AG08396 (cell line): ENCODE measurements at regions not wholly inside any gene's neighbourhood (a gene's known extent, or its start where the extent isn't known, plus 50 kb on each side); places are given as distances from the start of the nearest gene placed in this dataset.
A peak's percentile ranks its signal among the peaks of the same experiment; 100 is the strongest.

Source experiments
- DNase-seq: peaks from one replicate; pipeline ENCODE4 v3.0.0; 2012; ENCODE audit warnings: low spot score, mixed read lengths

DNA sequence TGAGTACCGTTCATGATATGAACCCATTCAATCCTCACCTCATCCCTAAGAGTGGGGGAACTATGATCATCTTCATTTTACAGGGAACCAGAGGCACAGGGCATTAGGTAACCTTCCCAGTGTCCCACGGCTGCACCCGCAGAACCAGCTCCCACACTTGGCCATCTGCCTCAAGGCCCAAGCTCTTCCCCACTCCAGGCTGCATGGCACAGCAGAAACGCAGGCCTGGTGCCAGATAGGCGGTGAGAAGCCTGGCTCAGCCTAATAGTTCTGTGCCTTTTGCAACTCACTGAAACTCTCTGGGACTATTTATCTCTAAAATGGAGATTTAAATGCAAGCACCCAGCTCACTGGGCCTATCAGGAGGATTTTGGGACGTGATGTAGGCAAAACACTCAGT lies 90.8 kb upstream of the ZNF618 start:
- no peak for DNase-seq

DNA sequence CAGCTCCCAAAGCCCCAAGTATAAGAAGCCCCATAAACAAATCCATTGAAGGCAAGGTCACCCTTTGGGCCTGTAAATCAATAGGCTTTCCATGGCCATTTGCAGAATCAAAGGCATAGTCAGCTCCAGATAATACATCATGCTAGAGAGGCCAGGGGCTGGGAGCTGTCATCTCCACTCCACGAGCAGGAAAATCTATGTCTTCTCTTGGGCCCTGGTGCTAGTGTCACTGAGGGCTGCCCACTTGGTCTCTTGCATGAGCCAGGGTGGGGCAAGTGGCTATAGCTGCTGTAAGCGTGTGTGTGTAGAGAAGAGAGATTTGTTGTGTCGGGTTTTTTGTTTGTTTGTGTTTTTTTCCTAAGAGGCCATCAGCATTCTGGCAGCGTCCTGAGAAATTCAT lies 90.0 kb upstream of the ZNF618 start:
- DNase-seq: no peak

DNA sequence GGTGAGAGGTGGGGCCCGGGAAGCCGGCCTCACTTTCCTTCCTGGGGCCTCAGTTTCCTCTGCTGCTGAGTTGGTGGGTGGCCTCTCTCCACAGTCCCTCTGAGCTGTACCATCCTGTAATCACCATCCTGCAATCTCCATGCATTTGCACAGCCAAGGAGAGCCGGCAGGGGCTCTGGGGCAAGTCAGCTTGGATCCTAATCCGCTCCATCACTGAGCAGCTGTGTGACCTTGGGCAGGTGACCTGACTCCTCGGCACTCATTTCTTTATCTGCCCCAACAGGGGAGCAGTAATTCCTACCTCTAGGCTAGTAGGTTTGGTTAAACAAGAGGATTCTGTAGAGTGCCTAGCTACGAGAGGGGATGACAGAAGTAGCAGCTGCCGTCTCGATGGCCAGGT lies 88.2 kb upstream of the ZNF618 start:
- no peak for DNase-seq

DNA sequence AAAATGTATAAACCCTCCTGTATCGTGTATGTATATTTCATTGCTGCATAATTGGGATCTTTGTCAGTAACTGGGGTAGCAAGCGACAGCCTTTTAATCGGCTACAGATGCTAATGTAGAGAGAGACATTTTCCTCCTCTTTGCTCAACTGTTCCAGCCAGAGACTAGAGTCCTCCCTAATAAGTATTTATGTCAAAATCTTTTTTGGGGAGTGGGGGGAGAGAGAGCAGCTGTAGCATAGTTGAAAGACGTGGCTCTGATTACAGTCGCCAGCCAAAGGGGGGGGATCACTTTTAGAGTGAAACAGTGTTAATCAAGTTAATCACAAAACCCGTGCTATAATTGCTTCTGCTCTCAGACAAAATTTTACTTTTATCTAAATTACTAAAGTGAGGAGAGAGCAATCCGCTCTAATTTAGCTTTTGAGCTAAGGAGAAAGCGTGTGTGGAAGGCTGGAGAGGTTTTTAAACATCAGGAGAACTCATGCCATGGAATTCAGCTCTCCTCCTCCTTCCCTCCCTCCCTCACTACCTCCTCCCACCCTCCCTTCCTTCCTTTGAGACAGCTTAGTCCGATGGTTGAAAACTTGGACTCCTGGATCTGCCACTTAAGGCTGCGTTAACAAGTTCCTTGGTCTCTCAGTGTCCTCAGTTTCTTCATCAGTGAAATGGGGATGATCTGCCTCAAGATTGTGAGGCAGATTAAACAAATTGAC lies 87.3 kb upstream of the ZNF618 start:
- no peak for DNase-seq

DNA sequence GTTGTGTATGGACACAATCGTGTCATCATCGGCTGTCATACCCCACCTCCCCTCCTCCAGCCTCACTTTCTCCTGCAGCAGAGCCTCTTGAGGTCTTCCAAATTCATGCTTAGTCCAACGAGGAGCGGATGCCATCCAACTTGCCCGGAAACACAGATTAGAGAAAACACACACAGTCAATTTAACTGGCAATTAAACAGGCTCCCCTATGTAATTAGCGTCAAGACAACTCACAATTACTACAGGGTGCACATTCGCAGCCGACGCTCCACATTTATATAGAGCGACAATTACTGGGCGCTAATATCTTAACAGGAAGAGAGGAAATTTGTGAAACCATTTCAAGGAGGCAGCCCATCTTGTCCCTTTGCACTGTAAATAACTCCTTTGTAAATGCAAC lies 86.0 kb upstream of the ZNF618 start:
- no peak for DNase-seq

DNA sequence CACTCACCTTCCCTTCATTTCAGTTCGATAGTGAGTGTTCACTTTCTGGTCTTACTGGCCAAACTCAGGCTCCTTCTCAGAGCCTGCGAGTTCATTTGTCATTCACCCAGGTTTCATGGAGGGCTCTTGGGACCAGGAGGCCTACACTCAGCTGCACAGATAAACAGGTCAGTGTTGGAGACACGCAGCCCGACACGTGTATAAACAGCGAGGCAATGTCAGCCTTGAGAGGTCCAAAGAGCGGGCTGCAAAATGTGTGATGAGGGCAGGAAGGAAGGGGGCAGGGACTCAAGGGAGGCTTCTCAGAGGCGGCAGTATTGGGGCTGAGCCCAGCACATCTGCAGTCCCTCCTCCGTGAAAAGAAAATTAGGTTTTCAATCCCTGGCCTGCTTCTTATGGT lies 82.6 kb upstream of the ZNF618 start:
- no peak for DNase-seq

DNA sequence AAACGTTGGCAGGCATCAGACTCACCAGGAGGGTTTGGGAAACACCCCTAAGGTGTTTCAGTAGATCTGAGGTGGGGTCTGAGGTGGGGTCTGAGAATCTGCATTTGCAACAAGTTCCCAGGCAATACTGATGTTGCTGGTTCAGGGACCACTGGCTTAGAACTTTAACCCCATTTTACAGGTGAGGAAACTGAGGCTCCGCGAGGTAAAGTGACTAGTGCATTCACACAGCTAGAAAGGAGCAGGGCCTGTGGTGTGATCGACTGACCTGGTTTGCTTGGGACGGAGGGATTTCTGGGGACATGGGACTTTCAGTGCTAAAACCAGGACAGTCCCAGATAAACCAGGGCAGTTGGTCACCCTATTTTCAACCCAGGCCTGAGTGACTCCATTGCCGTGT lies 81.4 kb upstream of the ZNF618 start:
- DNase-seq: no peak

DNA sequence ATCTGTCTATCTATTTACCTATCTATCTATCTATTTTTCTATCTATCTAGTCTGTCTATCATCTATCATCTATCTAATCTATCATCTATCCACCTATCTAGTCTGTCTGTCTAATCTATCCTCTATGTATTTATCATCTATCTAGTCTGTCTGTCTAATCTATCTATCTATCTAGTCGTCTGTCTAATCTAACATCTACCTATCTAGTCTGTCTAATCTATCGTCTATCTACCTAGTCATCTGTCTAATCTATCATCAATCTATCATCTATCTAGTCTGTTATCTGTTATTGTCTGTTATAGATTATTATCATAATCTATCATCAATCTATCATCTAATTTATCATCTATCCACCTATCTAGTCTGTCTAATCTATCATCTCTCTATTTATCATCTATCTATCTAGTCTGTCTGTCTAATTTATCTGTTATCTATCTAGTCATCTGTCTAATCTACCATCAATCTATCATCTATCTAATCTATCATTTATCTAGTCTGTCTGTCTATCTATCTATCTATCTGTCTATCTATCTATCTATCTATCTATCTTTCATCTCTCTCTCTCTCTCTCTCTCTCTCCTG lies 80.2 kb upstream of the ZNF618 start:
- no peak for DNase-seq

DNA sequence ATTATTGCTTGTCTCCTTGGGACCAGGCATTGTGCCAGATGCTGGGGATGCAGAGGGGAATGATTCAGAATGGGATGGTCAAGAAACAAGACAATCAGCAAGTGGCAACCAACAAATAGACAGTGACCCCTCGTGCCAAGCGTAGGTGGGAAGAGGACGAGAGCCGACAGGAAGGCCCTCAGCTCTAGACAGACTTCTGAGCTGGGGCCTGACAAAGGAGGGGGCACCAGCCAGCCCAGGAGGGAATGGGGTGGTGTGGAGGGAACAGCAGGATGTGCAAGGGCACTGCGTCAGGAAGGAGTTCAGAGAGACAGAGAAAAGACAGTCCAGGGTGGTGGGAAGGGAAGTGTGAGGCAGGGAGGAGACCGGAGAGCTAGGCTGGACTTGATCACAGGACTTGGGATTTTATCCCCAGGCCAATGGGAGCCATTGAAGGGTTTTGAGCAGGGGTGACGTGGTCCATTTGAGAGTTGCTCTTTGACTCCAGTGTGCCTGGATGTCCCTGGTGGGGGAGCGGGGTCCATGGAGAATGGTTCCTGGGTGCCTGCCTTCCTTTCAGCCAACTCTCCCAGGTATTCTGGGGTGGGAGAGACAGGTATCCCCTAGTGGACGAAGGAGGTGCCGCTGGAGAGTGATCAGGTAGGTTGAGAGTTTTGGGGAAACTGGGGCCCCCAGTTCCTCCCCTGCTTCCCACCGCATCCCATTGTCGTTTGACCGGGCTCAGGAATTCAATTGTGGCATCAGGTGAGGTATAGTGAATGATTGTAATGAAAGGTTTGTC lies 79.3 kb upstream of the ZNF618 start:
- DNase-seq: no peak

DNA sequence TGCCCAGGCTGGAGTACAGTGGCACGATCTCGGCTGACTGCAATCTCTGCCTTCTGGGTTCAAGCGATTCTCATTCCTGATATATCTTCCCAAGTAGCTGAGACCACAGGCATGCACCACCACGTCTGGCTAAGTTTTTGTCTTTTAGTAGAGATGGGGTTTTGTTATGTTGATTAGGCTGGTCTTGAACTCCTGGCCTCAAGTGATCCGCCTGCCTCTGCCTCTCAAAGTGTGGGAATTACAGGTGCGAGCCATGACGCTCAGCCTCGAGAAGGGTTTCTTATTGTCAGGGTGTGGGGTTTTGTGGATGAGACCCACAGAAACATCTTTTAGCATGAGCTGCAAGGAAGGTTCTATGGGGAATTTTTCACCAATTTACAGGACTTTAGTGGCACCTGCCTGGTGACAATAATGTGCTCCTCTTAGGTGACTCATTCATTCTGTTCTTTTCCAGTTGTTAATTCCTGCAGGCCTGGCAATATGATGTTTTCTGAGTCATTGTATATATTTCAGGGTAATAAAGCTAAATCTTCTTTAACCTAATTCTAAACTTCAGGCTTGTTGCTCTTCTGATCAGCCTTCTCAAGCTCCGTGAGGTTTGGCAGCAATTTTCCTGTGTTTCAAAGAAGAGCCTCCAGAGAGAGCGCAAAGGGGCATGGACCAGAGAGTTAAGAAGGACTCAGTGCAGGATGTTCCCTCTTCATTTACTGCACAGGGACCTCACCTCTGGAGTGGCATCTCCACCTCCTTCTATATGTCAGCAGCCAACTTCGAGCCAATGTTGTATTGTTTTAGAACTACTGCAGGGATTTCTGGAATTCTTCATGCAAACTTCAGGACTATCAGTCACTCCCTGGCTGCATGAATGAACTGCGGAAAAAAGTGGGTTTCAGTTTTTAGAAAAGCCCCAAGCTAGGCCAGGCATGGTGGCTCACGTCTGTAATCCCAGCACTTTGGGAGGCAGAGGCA lies 77.8 kb upstream of the ZNF618 start:
- no peak for DNase-seq

DNA sequence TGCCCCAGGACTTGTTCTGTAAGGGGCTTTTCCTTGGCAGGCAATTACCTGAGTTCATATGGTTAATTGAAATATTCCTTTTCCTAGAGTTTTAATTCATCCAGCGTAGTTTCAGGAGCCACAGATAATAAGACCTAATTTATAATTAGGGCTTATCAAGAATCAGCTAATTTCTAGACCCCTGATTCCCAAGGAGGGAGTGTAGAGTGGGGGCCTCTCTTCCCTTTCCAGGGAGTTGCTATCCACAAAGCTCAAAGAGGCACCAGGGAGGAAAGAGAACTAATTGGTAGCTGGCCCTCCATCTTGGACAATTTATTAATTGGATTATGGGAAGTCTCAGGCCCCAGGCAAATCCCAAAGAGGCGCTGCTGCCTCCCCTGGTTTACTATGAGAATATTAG lies 75.8 kb upstream of the ZNF618 start:
- no peak for DNase-seq

DNA sequence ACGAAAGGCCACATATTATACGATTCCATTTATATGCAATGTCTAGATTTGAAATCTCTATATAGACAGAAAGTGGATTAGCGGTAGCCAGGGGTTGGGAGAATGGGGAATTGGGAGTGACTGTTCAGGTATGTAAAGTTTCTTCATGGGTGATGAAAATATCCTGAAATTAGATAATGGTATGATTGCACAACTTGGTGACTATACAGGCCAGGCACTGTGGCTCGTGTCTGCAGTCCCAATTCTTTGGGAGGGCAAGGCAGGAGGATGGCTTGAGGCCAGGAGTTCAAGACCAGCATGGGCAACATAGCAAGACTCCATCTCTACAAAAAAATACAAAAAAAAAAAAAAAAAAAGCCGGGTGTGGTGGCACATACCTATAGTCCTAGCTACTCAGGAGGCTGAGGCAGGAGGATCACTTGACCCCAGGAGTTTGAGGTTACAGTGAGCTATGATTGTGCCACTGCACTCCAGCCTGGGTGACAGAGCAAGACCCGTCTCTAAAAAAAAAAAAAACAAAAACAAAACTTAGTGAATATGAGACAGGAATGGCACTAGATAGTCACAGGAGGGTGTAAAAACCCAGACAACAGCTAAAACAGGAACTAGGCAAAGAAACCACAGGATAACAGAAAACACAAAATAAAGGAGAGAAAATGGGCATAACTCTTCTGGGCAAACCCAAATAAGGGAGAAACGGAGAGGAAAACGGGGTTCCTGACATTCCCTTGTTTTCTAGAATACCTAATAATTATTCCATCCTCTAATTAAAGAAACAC lies 72.1 kb upstream of the ZNF618 start:
- DNase-seq: no peak

DNA sequence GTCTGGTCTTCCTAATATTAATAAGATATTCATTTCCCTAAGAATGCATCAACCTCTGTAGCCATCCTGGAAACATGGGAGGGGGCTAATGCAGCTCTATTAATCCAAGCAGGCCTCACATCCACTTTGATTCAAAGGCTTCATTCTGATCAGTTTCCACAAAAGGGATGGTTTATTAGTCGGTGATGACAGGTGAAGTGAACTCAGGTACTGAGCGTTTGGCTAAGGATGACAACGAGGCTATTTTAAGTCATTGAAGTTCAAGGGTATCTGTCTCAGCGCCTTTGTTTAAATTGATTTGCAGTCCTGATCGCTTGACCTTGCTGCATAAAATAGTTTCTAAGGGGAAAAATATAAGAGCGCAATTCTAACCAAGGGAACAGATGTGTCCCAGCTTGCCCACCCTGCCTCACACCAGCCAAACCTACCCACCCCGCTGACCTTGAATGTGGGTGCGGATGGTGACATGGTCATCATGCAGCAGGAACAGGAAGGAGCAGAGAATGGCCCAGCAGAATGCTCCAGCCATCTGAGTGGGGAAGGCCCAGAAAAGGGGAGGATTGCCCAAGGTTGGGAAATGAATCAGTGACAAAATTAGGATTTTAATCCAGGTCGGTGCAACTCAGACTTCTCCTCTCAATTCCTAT lies 70.5 kb upstream of the ZNF618 start:
- DNase-seq: no peak

DNA sequence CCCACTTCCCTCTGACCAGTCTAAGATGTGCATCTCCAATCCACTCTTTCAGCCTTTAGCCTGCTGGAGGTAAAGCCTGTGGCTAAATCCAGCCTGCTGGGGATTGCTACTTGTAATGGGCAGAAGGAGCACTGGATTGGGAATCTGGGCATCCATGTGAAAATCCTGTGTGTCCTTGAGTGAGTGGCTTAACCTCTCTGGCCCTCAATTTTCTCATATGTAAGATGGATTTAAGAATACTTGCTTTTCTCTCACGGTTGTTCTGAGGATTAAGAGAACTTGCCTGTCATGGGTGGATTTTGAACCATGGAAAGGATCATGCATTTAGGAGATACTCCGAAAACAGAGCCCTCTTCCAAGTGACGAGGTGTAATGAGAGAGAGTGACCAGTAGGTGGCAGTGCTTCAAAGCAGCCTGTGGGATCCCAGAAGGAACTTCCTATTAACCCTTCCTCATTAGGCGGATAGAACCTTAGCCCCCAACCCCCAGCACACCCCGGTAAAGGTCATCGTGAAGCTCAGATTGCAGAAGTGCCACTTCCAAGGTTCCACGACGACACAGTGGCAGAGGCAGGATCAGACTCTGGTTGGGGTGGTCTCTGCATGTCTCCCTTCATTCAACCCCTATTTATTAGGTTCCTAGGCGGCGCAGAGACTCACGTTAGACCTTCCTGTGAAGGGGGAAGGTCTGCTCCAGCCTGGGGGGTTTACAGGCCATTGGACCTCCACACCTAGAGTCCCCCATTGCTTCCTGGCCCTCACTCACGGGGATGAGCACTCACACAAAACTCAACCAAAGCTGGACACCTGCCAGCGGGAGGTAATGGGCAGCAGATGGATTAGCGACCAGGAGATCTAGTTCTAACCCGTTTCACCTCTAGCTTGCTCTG lies 68.7 kb upstream of the ZNF618 start:
- DNase-seq: peak; percentile 79

DNA sequence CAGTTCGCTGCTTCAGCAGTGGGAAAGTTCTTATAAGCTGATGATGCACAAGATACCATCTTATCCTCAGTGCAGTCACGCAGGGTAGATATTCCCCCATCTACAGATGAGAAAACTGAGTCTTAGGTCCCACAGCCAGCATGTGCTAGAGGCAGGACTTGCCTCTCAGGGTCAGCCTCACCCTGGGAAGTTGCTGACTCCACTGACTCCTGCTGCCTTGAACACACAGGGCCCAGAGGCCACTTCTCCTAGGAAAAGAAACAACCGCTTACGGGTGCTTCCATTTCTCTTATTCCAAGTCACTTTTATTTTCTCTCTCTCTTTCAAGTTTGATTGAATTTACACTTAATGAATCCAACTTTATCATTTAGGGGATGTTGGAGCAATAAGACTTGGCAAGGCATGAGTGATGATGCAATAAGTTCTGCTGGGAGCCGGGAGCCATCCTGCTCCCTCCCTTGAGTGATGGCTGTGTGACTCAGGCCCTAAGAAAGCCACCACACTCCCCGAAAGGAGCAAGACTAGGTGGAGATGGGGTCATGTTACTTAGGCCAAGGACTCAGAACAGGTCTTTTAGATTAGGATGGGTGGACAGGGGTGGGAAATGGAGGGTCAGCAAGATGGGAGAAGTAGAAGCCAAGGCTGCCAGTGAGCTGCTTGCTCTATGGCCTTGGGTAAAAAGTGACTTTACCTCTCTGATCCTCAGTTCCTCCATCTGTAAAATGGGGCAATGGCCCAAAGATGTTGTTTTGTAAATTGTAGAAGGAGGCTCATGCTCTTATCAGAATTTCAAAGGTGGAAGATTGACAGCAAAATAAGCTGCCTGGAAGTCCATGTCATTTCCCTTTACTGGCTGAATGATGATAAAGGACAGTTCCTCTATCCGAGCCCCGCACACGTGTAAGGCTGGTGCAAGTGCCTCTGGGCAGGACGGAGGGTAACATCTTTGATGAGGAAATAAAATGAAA lies 67.4 kb upstream of the ZNF618 start:
- peak; percentile 71 for DNase-seq

DNA sequence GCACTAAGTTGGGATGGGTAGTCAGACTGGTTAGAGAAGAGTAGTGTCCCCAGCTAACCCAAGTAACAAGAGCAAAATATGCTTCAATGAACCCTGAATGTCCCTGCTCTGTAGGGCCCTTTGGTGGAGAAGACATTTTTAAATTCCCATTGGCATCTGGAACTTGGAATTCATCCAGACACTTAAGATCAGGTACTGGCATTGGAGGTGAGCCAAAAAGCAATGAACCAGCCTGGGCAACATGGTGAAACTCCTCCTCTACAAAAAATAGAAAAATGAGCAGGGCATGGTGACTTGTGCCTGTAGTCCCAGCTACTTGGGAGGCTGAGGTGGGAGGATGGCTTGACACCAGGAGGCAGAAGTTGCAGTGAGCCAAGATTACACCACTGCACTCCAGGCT lies 58.9 kb upstream of the ZNF618 start:
- DNase-seq: no peak

DNA sequence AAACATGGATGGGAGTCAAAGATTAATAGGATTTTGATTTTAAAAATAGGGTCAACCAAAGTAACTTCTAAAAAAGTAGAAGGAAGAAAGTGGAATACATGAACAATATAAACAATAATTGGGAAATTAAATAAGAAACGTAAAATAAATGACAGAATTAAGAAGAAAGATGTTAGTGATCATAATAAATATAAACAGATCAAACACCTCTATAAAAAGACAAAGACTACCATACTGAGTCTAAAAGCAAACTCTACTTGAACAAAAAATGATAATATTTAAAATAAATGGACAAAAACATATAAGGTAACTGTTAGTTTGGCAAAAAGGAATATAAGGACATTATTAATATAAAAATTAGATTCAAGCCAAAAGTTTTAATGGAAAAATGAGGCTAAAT lies 57.7 kb upstream of the ZNF618 start:
- no peak for DNase-seq

DNA sequence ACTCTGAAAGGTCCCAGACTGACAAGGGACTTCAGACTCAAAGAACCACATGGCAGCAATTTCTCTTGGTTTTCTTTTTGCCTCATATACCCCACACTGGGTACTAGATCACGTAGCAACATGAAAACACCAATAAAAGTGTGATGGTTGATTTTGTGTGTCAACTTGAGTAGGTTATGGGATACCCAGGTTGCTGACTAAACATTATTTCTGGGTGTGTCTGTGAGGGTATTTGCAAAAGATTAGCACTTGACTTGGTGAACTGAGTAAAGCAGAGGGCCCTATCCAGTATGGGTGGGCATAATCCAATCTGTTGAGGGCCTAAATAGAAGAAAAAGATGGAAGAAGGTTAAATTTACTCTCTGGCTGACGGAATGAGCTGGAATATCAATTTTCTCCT lies 53.8 kb upstream of the ZNF618 start:
- DNase-seq: no peak

DNA sequence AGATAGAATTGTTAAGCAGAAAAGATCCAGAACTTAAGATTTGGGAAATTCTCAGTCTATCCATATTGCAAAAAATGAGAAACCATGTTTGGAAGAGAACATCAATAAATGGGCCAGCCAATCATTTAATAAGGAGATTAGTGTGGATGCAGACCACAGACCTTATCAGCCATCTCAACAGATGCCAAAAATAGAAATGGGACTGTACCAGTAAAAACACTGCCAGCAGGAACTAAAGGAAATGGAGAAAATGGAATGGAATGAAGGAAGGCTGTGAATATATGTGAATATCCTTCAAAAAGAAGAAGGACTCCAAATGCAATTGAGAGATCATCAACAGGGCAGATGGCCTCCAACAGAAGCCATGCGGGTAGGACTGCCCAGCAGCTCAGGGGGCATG lies 52.7 kb upstream of the ZNF618 start:
- DNase-seq: no peak
